IPS-18a (cell line): ENCODE measurements at regions not wholly inside any gene's neighbourhood (a gene's known extent, or its start where the extent isn't known, plus 50 kb on each side); places are given as distances from the start of the nearest gene placed in this dataset.
"Not testable (repeated sequence)": the region's sequence is repeated elsewhere in the genome, so short reads cannot be mapped to it uniquely, and the experiment has no call there.

ENCODE experiments used
- H3K27ac ChIP-seq: one replicate; pipeline ENCODE4 v1.5.1; 2013; ENCODE audit warnings: low read length
- H3K27me3 ChIP-seq: one replicate; pipeline ENCODE4 v1.6.1; 2013; ENCODE audit warnings: mild to moderate bottlenecking, low read length; ENCODE audit not compliant: control insufficient read depth, insufficient read depth
- H3K36me3 ChIP-seq: one replicate; pipeline ENCODE4 v1.6.1; 2013; ENCODE audit warnings: low read depth, low read length; ENCODE audit not compliant: control insufficient read depth
- H3K4me1 ChIP-seq: one replicate; pipeline ENCODE4 v1.6.1; 2013; ENCODE audit warnings: low read depth, low read length; ENCODE audit not compliant: control insufficient read depth
- H3K4me3 ChIP-seq: one replicate; pipeline ENCODE4 v1.5.1; 2013; ENCODE audit warnings: low read length
- H3K9ac ChIP-seq: one replicate; pipeline ENCODE4 v1.6.1; 2013; ENCODE audit warnings: mild to moderate bottlenecking, low read length, moderate library complexity
- H3K9me3 ChIP-seq: one replicate; pipeline ENCODE4 v1.6.1; 2013; ENCODE audit warnings: low read depth, low read length; ENCODE audit not compliant: control insufficient read depth

DNA sequence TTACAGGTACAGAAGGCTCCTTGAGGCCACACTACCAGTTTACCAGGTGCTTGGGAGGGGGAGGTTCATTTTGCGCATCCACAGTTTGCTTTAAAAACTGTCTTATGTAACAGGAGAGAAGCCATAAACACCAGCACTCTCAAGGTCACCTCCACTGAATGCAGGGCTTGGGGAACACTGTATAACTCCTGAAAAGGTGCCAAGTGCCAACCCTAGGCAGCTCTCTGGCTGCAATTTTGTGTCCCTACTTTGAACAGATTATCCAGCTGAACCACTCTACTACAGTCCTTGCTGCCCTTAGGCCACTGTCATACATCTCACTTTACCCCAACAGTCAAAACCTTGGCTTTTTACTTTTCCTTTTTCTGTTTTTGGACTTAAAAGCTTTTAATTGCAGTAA, 507.9 kb downstream of the SMARCA1 start:
- H3K27me3 ChIP-seq, result no peaks in the 10 kb centered on the region
- no peak overlapping the region for H3K9ac ChIP-seq
- H3K9me3 ChIP-seq, result peaks cover 15% of the 10 kb centered on the region

DNA sequence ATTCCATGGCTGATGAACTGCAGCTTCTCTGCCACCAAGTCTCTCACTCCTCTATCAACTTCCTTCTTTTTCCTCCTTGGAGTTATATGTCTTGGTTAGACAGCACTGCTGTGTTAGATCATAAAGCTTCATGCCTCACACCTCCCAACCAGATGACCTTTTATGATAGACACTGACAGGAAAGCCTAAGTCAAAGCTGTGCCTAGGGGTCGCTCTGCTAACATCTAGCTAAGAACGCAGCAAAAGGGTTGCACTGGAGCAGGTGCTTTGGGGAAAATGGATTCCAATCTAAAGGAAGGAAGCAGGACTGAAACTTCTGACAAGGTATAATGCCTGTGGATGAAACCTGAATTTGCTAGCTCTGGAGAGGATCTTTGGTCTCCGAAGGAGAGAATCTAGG, 509.7 kb downstream of the SMARCA1 start:
- Histone ChIP-seq H3K27me3 (no peaks in the 10 kb centered on the region), H3K36me3 (no peaks in the 10 kb centered on the region), H3K4me1 (no peaks in the 10 kb centered on the region), H3K27ac (no peak overlapping the region), H3K4me3 (no peak overlapping the region), H3K9me3 (peaks cover 9% of the 10 kb centered on the region), H3K9ac (no peak overlapping the region)

More for the DNA sequence above, 507.9 kb downstream of the SMARCA1 start:
- Histone ChIP-seq H3K4me1 (no peaks in the 10 kb centered on the region), H3K36me3 (no peaks in the 10 kb centered on the region), H3K4me3 (no peak overlapping the region), H3K27ac (no peak overlapping the region)

DNA sequence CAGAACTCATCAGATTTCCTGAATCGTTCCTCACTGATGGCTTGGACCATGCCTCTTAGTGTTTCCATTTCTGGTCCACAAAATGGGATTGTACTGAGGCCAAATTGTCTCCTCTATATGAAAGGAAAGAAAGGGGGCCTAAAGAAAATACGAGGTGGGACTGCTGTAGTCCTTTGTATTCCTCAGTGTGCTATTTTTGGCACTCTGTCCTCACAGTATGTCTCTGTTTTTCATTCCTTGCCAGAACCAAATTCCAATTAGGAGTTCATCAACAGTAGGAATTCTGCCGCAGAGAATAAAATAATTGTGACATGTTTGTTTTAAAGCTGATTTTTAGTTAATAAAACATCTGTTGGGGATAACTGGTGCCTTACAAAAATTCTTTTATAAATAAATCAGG, 515.7 kb downstream of the SMARCA1 start:
- H3K27me3 ChIP-seq, result no peaks in the 10 kb centered on the region
- no peak overlapping the region for H3K9ac ChIP-seq
- H3K4me1 ChIP-seq, result no peaks in the 10 kb centered on the region
- H3K4me3 ChIP-seq, result no peak overlapping the region
- H3K36me3 ChIP-seq, result no peaks in the 10 kb centered on the region
- H3K27ac ChIP-seq, result no peak overlapping the region
- H3K9me3 ChIP-seq, result peaks cover 11% of the 10 kb centered on the region

DNA sequence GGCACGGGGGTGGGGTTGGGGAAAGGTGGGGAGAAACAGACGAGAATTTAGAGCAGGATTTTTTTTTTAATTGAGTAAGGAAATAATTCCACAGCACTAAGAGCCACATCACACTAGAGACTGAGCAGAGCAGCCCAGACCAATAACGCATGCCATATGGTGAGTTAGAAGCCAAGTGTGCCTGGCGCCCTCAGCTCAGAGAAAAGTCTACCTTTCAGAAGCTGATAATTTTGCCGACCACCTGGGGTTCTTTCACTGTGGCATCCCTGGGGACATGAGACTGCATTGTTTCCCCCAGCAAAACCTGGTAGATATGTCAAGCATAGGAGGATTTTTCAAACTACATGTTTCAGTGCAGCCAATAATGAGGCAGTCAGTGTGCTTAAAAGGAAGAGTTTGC, 516.8 kb downstream of the SMARCA1 start:
- Histone ChIP-seq H3K4me1 (no peaks in the 10 kb centered on the region), H3K9ac (no peak overlapping the region), H3K36me3 (no peaks in the 10 kb centered on the region), H3K27me3 (no peaks in the 10 kb centered on the region), H3K4me3 (no peak overlapping the region), H3K9me3 (peaks cover 11% of the 10 kb centered on the region), H3K27ac (no peak overlapping the region)

DNA sequence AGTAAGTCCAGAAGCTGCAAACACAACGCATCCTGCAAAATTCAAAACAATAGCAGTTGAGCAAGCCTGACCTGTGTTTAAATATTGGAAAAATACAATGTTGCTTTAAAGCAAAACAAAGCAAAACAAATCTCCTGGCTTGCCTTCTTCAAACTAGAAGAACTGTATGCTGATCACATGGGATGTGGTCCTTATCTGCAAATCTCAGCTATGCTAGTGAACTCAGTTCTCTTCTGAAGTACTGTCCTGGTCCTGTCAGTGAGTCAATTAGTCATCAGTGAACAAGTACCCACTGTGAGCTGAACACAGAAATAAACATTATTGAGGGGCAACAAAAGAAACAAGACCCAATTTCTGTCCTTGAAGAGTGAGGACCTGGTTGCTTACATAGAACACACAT, 522.5 kb downstream of the SMARCA1 start:
- Histone ChIP-seq H3K27me3 (no peaks in the 10 kb centered on the region), H3K9ac (no peak overlapping the region), H3K4me3 (no peak overlapping the region), H3K36me3 (no peaks in the 10 kb centered on the region), H3K4me1 (no peaks in the 10 kb centered on the region), H3K9me3 (peaks cover 32% of the 10 kb centered on the region), H3K27ac (no peak overlapping the region)

DNA sequence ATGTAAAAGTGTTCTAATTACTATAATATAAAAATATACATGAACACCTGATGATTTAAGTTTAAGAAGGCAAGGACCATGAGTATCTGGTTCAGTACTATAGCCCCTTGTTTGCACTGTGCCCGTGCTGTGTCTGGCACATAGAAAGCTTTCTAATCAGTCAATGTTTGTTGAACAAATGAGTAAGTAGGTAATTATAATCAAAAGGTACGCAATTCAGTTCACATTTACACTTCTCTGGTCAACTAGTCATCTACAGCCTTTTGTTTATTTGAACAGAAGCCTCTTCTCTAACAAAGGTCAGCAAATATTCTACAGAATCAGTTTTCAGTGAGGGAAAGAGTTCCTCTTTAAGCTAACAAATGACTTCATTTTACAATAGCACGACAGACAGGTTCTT, 523.3 kb downstream of the SMARCA1 start:
- no peak overlapping the region for H3K9ac ChIP-seq
- H3K27me3 ChIP-seq, result no peaks in the 10 kb centered on the region
- H3K27ac ChIP-seq, result no peak overlapping the region
- H3K9me3 ChIP-seq, result peaks cover 34% of the 10 kb centered on the region
- no peaks in the 10 kb centered on the region for H3K4me1 ChIP-seq
- H3K4me3 ChIP-seq, result no peak overlapping the region
- H3K36me3 ChIP-seq, result no peaks in the 10 kb centered on the region

DNA sequence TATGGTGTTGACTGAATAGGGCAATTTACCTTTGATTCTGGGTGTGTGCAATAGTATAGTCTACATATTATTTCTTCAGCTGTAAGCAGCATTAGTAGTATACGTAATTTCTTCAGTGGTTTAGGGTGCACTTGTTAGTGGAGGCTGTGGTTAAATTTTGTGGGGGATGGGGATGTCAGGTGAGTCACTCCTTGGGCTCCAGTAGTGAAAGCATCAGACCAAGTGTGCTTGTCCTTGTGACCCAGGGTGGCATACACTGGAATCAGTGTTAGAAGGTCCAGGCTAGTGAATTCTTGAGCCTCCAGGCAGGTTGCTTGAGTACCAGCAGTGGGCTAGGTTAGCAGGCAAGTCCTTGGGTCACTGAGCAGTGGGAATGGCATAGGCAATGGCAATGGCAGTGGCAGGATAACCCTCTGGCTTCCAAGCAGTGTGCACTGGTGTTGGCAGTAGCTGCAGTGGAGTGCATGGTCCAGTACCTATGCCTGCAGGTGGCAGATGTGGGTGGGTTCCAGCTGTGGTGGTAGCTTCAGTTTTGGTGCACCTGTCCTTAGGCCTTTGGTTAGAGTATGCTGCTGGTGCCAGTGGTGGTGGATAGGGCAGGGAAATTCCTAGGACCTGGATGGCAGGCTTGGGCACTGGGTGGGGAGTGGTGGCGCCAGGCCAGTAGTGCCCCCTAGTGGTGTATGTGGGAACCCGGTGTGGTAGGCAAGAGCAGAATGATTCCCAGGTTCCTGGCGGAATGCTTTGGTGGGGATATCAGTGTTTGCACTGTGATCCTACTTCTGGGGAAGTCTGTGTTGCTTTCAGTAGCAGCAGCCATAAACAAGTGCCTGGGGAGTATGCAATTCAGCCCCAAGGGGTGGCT, 531.0 kb downstream of the SMARCA1 start:
- no peak overlapping the region for H3K4me3 ChIP-seq
- peaks cover 62% of the 10 kb centered on the region for H3K9me3 ChIP-seq
- H3K27ac ChIP-seq, result no peak overlapping the region
- no peaks in the 10 kb centered on the region for H3K4me1 ChIP-seq
- H3K9ac ChIP-seq, result no peak overlapping the region
- no peaks in the 10 kb centered on the region for H3K36me3 ChIP-seq
- no peaks in the 10 kb centered on the region for H3K27me3 ChIP-seq

DNA sequence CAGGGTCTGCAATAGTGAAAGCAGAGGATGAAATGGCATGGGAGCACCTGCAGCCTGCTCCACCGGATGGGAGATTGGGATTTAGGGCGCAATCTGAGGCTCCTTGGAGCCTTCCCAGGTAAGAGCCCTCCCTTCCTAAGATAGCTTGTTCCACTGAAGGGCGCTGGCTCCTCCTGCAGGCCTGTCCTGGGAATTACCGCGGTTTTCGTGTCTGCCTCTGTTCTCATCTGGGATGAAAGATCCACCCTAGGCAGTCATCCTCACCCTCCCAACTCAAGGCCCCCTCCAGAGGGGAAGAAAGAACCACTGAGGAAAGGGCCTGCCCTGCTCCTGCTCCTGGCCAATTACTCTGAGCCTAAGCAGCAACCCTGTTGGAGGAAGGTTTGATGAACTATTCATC, 547.5 kb downstream of the SMARCA1 start:
- no peaks in the 10 kb centered on the region for H3K27me3 ChIP-seq
- H3K27ac ChIP-seq, result no peak overlapping the region
- peaks cover 4% of the 10 kb centered on the region for H3K4me1 ChIP-seq
- no peak overlapping the region for H3K4me3 ChIP-seq
- peaks cover 15% of the 10 kb centered on the region for H3K9me3 ChIP-seq
- H3K9ac ChIP-seq, result no peak overlapping the region
- no peaks in the 10 kb centered on the region for H3K36me3 ChIP-seq

DNA sequence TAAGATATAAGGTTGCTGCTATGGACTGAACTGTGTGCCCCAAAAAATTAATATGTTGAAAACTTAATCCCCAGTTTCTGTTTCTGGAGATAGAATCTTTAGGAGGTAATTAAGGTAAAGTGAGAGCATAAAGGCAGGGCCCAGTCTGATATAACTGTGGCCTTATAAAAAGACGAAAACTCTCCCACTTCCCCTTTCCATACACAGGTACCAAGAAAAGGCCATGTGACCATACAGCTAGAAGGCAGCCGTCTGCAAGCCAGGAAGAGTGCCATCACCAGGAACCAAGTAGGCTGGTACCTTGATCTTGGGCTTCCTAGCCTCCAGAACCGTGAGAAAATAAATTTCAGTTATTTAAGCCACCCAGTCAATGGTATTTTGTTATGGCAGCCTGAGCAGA, 550.3 kb downstream of the SMARCA1 start:
- Histone ChIP-seq H3K27me3 (no peaks in the 10 kb centered on the region), H3K9ac (no peak overlapping the region), H3K4me1 (peaks cover 4% of the 10 kb centered on the region), H3K36me3 (no peaks in the 10 kb centered on the region), H3K27ac (no peak overlapping the region), H3K4me3 (no peak overlapping the region), H3K9me3 (peaks cover 18% of the 10 kb centered on the region)

DNA sequence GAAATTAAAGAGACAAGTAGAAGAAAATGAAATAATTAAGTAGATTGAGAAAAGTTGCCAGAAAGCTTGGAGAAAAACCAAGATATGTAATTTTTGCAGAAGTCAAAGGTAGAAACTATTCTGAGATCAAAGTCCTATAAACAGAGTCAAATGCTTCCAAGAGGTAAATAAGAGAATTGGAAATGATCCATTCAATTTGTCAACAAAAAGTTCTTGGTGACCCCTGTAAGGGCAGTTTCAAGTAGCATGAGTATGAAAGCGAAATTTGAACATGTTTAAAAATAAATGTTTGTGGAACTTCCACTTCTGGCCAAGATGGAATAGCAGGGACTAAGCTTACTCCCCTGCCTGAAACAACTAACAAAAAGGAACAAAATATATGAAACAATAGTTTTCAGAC, 562.0 kb downstream of the SMARCA1 start:
- Histone ChIP-seq H3K27me3 (no peaks in the 10 kb centered on the region), H3K4me3 (no peak overlapping the region), H3K9ac (no peak overlapping the region), H3K27ac (no peak overlapping the region), H3K9me3 (peaks cover 37% of the 10 kb centered on the region), H3K36me3 (no peaks in the 10 kb centered on the region), H3K4me1 (no peaks in the 10 kb centered on the region)

DNA sequence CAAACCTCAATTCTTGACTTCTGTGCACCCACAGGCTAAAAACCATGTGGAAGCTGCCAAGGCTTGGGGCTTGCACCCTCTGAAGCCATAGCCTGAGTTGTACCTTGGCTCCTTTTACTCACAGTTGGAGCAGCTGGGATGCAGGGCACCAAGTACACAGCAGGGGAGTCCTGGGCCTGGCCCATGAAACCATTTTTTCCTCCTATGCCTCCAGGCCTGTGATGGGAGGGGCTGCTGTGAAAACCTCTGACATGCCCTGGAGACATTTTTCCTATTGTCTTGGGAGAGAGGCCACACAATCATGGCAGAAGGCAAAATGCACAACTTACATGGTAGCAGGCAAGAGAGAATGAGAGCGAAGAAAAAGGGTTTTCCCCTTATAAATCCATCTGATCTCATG, 568.6 kb downstream of the SMARCA1 start:
- not testable (repeated sequence) for H3K27me3 ChIP-seq, H3K36me3 ChIP-seq, H3K27ac ChIP-seq, H3K4me3 ChIP-seq, H3K4me1 ChIP-seq, H3K9ac ChIP-seq
- H3K9me3 ChIP-seq, result peaks cover 49% of the 10 kb centered on the region

DNA sequence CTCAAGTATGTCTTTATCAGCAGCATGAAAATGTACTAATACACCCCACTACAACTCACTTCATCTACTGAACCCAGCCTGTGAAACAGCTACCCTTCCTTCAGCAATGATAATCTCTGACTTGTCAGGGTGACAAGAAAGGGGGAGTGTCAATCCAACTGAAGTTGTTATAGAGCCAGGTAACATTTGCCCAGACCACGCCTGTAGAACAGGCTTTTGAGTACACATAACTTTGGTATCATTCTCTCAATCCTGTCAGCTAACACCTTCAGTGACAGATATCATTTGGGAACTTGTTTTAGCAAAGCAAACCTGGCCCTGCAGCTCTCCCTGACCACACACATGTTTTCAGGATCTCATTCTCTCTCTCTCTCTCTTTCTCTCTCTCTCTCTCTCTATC, 592.2 kb downstream of the SMARCA1 start:
- Histone ChIP-seq H3K36me3 (no peaks in the 10 kb centered on the region), H3K9me3 (peaks cover 26% of the 10 kb centered on the region), H3K4me1 (no peaks in the 10 kb centered on the region), H3K4me3 (no peak overlapping the region), H3K27ac (no peak overlapping the region), H3K27me3 (no peaks in the 10 kb centered on the region), H3K9ac (no peak overlapping the region)
